Suppressor macrophage treated with lipopolysaccharide for 4 hours (primary cell): ENCODE measurements at regions not wholly inside any gene's neighbourhood (a gene's known extent, or its start where the extent isn't known, plus 50 kb on each side); places are given as distances from the start of the nearest gene placed in this dataset.
"Not testable (repeated sequence)": the region's sequence is repeated elsewhere in the genome, so short reads cannot be mapped to it uniquely, and the experiment has no call there.

Experiments
- DNase-seq: peaks from one replicate; pipeline ENCODE4 v3.0.0-alpha.2; 2020

GRCh38 chr16:75780669-75781068, 54.4 kb upstream of the CPHXL start:
- DNase-seq = no peak

DNA sequence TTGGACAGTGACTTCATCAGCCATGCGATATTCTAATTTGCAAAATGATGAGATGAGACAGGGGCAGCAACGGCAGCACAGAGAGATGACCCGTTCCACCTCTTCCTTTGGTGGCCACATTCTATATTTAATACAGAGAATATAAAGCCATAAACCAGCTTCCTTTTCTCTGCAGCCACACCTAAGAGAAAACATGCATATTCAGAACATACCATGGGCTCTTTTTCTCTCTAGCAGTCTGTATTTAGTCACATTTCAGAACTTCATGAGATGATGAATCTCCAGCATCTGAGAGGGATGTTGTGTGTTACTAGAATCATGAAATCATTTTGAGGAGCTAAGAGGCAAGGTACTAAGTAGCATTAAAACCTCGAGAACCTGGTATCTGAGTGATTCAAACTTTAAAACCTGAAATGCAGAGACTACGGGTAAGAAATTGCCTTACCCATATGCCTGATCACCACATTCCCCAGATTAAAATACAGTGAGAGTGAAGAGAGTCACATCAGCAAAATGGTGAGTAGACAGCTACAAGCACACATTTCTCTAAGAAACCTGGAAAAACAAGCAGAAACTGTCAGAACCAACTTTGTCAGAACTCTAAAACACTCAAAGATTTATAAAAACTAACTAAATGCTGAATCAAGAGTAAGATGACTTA, 55.5 kb upstream of the CPHXL start:
- no peak for DNase-seq

GRCh38 chr16:75787440-75787839, 61.1 kb upstream of the CPHXL start:
- DNase-seq = no peak

- DNase-seq = peak; percentile 69
Observed at GRCh38 chr16:75789237-75789636, 62.9 kb upstream of the CPHXL start.

GRCh38 chr16:75792771-75793492, 66.6 kb upstream of the CPHXL start:
- DNase-seq = no peak

DNA sequence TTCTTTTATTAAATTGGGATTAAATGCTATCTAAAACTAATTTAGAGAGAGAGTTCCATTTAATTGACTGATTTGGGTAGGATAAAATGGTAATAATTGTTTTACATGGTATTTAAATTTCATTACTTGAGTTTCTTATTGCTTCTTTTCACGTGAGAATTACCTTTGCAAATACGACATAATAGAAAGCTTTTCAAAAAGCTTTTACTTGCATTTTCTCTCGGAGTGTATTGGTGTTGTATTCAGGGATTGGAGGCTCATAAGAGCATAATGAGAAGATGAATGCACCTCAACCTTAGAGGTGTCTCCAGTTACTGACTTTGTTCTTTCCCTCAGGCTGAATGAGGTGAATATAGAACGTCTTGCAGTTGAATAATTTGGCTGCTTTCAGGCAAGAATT, 67.4 kb upstream of the CPHXL start:
- no peak for DNase-seq

- DNase-seq = peak; percentile 68
Observed at GRCh38 chr16:75794426-75794825, 68.1 kb upstream of the CPHXL start.

DNA sequence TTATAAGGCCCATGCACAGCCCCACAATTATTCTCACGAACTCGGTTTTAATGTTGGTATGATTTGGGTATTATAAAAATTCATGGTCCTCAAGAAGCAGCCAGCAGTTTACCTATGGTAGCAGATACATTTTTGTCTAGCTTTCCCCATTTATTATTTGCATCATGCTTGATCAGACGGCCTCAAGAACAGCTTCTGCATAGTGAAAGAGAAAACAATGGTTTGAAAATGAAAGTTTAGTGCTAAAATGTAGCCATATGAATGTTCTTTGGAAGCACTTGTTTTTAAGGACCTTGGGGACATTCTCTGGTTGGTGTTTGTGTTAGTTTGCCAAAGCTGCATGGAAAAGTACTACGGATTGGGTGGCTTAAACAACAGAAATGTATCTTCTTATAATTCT, 72.4 kb upstream of the CPHXL start:
- DNase-seq = no peak

GRCh38 chr16:75801307-75801706, 75.0 kb upstream of the CPHXL start:
- DNase-seq = no peak

GRCh38 chr16:75803753-75804152, 77.5 kb upstream of the CPHXL start:
- DNase-seq = no peak

DNA sequence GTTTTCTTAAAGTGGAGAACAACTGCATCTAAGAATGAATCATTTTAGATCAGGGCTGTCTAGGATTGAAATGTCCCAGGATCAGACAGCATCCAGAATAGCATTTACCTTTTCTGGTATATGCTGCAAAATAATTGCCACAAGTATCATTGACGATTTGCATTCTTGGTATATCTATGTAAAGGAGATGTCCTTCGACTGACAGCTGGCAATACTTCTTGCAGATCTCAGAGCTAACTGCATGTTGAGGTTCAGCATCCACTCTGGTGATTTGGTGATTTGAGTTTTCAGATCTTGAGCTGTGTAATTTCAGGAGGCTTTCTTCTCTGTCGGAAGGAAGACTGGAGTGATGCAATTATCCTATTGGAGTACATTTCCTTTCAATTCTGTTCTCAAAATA, 78.1 kb upstream of the CPHXL start:
- no peak for DNase-seq

DNA sequence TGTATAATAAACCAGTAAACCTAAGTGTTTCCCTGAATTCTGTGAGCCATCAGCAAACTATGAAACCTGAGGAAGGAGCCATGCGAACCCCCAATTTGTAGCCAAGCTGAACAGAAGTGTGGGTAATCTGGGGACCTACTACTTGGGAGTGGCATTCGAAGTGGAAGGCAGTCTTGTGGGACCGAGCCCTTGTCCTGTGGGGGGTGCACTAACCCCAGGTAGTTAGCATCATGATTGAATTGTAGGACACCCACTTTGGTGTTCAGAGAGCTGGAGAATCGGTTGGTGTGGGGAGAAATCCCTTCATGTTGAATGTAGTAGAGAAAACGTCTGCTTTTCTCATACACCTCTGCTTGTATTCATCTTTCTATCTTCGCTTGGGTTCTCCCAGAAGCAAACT, 79.7 kb upstream of the CPHXL start:
- no peak for DNase-seq

GRCh38 chr16:75806487-75806886, 80.2 kb upstream of the CPHXL start:
- DNase-seq = no peak

- DNase-seq = no peak
Observed at GRCh38 chr16:75810342-75810741, 84.1 kb upstream of the CPHXL start.

DNA sequence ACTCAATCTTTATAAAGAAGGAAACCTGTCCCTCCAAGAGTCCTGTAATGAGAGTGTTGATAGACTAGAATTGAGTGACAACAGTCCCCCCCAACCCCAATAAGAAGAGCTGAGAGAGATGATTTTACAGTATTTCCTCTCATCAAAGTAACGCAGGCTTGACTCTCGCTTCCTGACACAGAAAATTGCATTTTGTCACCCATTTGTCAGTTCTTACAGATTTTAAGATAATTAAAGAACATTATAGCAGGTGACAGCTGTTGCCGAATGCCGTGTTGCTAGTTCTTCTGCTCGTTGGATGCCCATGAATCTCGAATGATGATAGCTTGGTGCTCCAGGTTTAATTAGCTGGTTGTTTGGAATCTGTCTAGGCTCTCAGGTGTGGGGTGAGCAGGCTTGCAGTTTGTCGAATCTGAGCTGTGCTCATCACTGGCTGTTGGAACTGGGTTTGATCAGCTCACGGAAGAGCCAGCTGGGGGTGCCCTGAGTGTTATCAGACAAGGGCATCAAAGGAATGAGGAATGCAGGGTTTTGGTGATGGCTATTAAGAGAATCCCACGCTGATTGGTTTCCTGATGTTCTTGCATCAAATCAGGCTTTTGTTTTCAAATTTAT, 84.8 kb upstream of the CPHXL start:
- no peak for DNase-seq

GRCh38 chr16:75818491-75818890, 92.2 kb upstream of the CPHXL start:
- no peak for DNase-seq

GRCh38 chr16:75820672-75821071, 94.4 kb upstream of the CPHXL start:
- no peak for DNase-seq

DNA sequence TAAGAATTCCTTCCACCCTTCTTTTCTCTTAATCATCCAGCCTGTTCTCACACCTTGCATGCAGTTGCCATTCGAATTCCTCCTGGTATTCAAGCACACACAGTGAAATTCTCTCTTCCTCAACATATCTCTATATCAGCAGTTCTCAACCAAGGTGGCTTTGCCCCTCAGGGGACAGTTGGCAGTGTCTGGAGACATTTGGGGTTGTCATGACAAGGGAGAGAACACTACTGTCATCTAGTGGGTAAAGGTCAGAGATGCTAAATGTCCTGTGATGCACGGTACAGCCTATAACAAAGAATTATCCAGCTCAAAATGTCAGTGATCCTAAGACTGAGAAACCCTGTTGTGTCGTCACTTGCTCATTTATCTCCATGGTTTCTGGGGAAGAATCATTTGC, 94.8 kb upstream of the CPHXL start:
- no peak for DNase-seq

GRCh38 chr16:75825750-75826149, 99.5 kb upstream of the CPHXL start:
- not testable (repeated sequence) for DNase-seq

GRCh38 chr16:75827372-75828038, 101.2 kb upstream of the CPHXL start:
- not testable (repeated sequence) for DNase-seq

GRCh38 chr16:75833385-75833784, 107.1 kb upstream of the CPHXL start:
- not testable (repeated sequence) for DNase-seq

- no peak for DNase-seq
Observed at GRCh38 chr16:75836347-75837010, 110.2 kb upstream of the CPHXL start.

- DNase-seq = no peak
Observed at GRCh38 chr16:75837264-75837663, 111.0 kb upstream of the CPHXL start.
